A549 (cell line): ENCODE measurements at regions not wholly inside any gene's neighbourhood (a gene's known extent, or its start where the extent isn't known, plus 50 kb on each side); places are given as distances from the start of the nearest gene placed in this dataset.

Experiments
- ATAC-seq, 2 experiments: fragments of 200-7000 bp in 1 of 2; fragments of >200 bp in 1 of 2; cut with Nextera tagmentation in 1 of 2; cut with Tn5 transposase in 1 of 2; 3 replicates each; pipeline versions ENCODE4 v1.8.0 to v1.9.1; 2018 to 2020; ENCODE audit warnings: mild to moderate bottlenecking in 1 of 2, moderate library complexity in 1 of 2
- CTCF ChIA-PET: fragments of 300-600 bp; sonication (Branson Sonifier 250); formaldehyde crosslinking; extraction: SDS; loops from one replicate; lab custom pipeline; 2021; ENCODE audit warnings: antibody characterized with exemption, inconsistent platforms; lab: Yijun Ruan, JAX
- POLR2A ChIA-PET: fragments of 350-600 bp; formaldehyde crosslinking; extraction: SDS; loops from one replicate; lab custom pipeline; 2021; ENCODE audit warnings: antibody characterized with exemption, inconsistent platforms; lab: Yijun Ruan, JAX
- DNase-seq, 2 experiments: peaks; one replicate each; pipeline versions ENCODE4 v3.0.0 to v3.0.0-alpha.2; 2011 to 2016; ENCODE audit warnings: low read depth in 1 of 2, low spot score in 1 of 2
- FAIRE-seq: peaks from 2 replicates; lab custom pipeline; 2011; peaks lifted over from hg19 to GRCh38; lab: Jason Lieb, UNC
- H3K27ac ChIP-seq, 2 experiments: fragments of >200 bp; sonication (Bioruptor Twin); formaldehyde crosslinking; 3 replicates each; pipeline ENCODE4 v1.5.1; 2016 to 2017
- H3K4me1 ChIP-seq: fragments of >200 bp; sonication (Bioruptor Twin); formaldehyde crosslinking; 3 replicates; pipeline ENCODE4 v1.6.1; 2016
- H3K4me2 ChIP-seq: fragments of >200 bp; sonication (Bioruptor Twin); formaldehyde crosslinking; 3 replicates; pipeline ENCODE4 v1.6.1; 2016
- H3K4me3 ChIP-seq: fragments of >200 bp; sonication (Bioruptor Twin); formaldehyde crosslinking; 3 replicates; pipeline ENCODE4 v1.5.1; 2016
- H3K9me3 ChIP-seq: fragments of >200 bp; sonication (Bioruptor Twin); formaldehyde crosslinking; 3 replicates; pipeline ENCODE4 v1.6.1; 2016
- CBX2 ChIP-seq: fragments of 200-600 bp; sonication (generic); IDR thresholded peaks from 2 replicates; pipeline ENCODE4 v1.6.1; 2016; ENCODE audit warnings: low read depth, mild to moderate bottlenecking, borderline replicate concordance
- FOSB ChIP-seq: fragments of 250-450 bp; sonication (Bioruptor Pico); IDR thresholded peaks from 2 replicates; pipeline ENCODE4 v1.5.0; 2020; ENCODE audit warnings: mild to moderate bottlenecking, moderate library complexity
- FOSL2 ChIP-seq, 2 experiments: fragments of 450-650 bp in 1 of 2; fragments of >200 bp in 1 of 2; sonication (Bioruptor Twin) in 1 of 2; formaldehyde crosslinking; IDR thresholded peaks; 2 replicates each; pipeline versions ENCODE4 v1.5.0 to v1.6.1; 2016 to 2020; ENCODE audit warnings: mild to moderate bottlenecking in 1 of 2, moderate library complexity in 1 of 2
- HDAC2 ChIP-seq: fragments of 200-600 bp; sonication (generic); IDR thresholded peaks from 2 replicates; pipeline ENCODE4 v1.6.1; 2016
- HOXB5 ChIP-seq: fragments of 250-450 bp; sonication (Bioruptor Pico); IDR thresholded peaks from 2 replicates; pipeline ENCODE4 v1.5.0; 2020; ENCODE audit warnings: mild to moderate bottlenecking, moderate library complexity
- JUN ChIP-seq, 2 experiments: fragments of >200 bp; sonication (Bioruptor Twin); formaldehyde crosslinking; IDR thresholded peaks; 2 replicates in 1 of 2; 3 replicates in 1 of 2; pipeline ENCODE4 v1.6.1; 2016 to 2017
- KDM5A ChIP-seq: fragments of 200-600 bp; sonication (generic); IDR thresholded peaks from 2 replicates; pipeline ENCODE4 v1.6.1; 2016; ENCODE audit warnings: antibody characterized with exemption, mild to moderate bottlenecking
- MAFK ChIP-seq: fragments of 450-650 bp; IDR thresholded peaks from 2 replicates; pipeline ENCODE4 v1.6.1; 2014; ENCODE audit not compliant: partially characterized antibody
- PBX3 ChIP-seq: IDR thresholded peaks from 2 replicates; pipeline ENCODE4 v1.6.1; 2012
- POLR2A ChIP-seq: IDR thresholded peaks from 2 replicates; pipeline ENCODE4 v1.6.1; 2012; ENCODE audit warnings: mild to moderate bottlenecking, low read length
- RNF2 ChIP-seq: fragments of 200-600 bp; sonication (generic); IDR thresholded peaks from 2 replicates; pipeline ENCODE4 v1.6.1; 2016; ENCODE audit warnings: low read depth, mild to moderate bottlenecking, antibody characterized with exemption, moderate library complexity, borderline replicate concordance
- TFCP2L1 ChIP-seq: fragments of 250-450 bp; sonication (Bioruptor Pico); IDR thresholded peaks from 2 replicates; pipeline ENCODE4 v1.5.0; 2021; ENCODE audit warnings: mild to moderate bottlenecking
- TP53 ChIP-seq: fragments of 250-450 bp; sonication (Bioruptor Pico); IDR thresholded peaks from 2 replicates; pipeline ENCODE4 v1.5.0; 2021; ENCODE audit warnings: mild to moderate bottlenecking, moderate library complexity
- ZSCAN20 ChIP-seq: fragments of 250-450 bp; sonication (Bioruptor Pico); IDR thresholded peaks from 2 replicates; pipeline ENCODE4 v1.8.0; 2022; ENCODE audit warnings: mild to moderate bottlenecking, moderate library complexity
- WGBS: methylation state at CpG from one replicate; pipeline ENCODE4 v1.1.6; 2017; ENCODE audit errors: missing lambda C conversion rate; 5-methylcytosine and 5-hydroxymethylcytosine counted together
- TF ChIP-seq, protein P1 (sequence below): IDR thresholded peaks from 2 replicates; pipeline ENCODE4 v1.6.1; 2012
- TF ChIP-seq, protein P2 (sequence below): fragments of 150-350 bp; IDR thresholded peaks from 2 replicates; pipeline ENCODE4 v1.6.1; 2014; ENCODE audit warnings: low read depth, mild to moderate bottlenecking, low read length
- TF ChIP-seq, protein P3 (sequence below): fragments of 450-650 bp; IDR thresholded peaks from 2 replicates; pipeline ENCODE4 v1.6.1; 2014; ENCODE audit warnings: antibody characterized with exemption
- TF ChIP-seq, protein P4 (sequence below): fragments of >200 bp; sonication (Bioruptor Twin); formaldehyde crosslinking; IDR thresholded peaks from 3 replicates; pipeline ENCODE4 v1.5.1; 2016
- TF ChIP-seq, protein P5 (sequence below): fragments of 250-450 bp; sonication (Bioruptor Pico); IDR thresholded peaks from 2 replicates; pipeline ENCODE4 v1.5.0; 2020; ENCODE audit warnings: low read depth, mild to moderate bottlenecking, moderate library complexity

DNA sequence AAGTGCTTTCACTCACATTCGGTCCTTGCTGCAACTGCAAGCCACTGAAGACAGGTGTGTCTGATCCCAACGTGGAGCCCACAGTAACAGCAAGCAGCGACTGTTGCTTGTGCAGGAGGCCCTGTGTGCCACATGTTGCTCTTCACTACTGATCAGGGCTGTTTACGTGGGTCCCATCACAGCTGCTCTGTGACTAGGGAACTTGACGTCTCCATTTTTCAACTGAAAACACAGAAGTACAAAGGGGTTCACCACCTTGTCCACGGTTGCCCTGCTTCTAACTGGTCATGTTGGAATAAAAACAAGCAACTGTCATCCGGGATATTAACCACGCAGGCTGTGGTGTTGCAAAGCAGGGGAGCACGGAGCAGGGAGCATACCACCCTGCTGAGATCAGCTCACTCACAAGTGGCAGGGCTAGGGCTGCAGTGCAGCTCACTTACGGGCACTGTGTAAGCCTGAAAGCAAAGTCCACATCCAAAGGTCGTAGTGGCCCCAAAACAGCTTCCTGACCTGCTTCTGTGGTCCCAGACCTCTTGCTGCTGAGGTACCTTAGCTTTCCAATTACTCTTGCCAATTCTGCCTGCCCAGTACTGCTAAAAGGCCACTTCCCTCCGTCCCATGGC, 105.8 kb upstream of the DUSP22 start:
- Histone ChIP-seq H3K4me1 (no peaks in the 10 kb centered on the region), H3K4me3 (no peak overlapping the region), H3K4me2 (no peak overlapping the region), H3K27ac (no peak overlapping the region), H3K9me3 (no peaks in the 10 kb centered on the region)
- TF ChIP-seq MAFK (no peak), FOSB (no peak)
- CTCF ChIA-PET, result no interaction called here
- FAIRE-seq, result no peak
- POLR2A ChIA-PET, result no interaction called here
- no peak for ATAC-seq
- no peak for DNase-seq
- WGBS, result 34% methylated on average over 11 of the region's 12 CpGs

DNA sequence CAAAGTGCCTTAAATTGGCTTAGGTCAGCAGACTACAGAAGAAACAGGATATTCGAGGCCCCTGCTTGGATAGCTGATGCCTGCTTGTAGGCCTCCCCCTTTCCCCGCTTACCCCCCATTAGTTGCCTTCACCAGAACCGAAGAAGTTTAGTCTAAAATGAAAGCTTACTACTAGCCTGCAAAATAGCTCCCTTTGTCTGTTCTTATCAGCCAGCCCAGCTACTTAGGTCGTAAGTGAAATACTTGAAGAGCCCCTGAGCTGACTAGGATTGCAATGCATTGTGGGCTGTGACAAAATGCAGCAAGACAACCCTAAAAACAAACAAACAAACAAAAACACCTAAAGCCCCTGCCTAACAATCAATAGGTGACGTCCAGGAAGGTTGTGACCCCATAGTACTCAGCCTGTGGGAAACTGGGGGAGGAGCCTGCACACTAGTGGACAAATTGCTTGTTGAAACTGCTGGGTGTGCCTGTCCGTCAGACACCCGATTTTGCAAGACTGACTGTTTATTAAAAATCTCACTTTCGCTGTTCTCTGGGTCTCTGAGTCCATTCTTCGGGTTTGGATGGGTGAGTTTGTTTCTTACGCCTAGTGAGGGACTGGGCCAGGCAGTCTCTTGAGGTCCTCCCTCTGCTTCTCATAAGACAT, 105.0 kb upstream of the DUSP22 start:
- DNase-seq (no peak), FAIRE-seq (no peak), ATAC-seq (no peak)
- ChIA-PET POLR2A (no interaction called here), CTCF (interaction anchor here (0.9 to 3.5 kb wide), 4 partner anchors 30 to 405 kb away, joined by 3 to 13 read pairs (median 6); no protein-coding TSS in a partner anchor)
- Histone ChIP-seq H3K4me1 (no peaks in the 10 kb centered on the region), H3K9me3 (no peaks in the 10 kb centered on the region), H3K4me2 (no peak overlapping the region), H3K27ac (no peak overlapping the region), H3K4me3 (no peak overlapping the region)
- TF ChIP-seq, protein P1, sequence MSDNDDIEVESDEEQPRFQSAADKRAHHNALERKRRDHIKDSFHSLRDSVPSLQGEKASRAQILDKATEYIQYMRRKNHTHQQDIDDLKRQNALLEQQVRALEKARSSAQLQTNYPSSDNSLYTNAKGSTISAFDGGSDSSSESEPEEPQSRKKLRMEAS, result no peak
- TF ChIP-seq TP53 (CRISPR knock-in tag) (no peak), FOSL2 (IDR thresholded peaks at IDR 0.05) (no peak), FOSL2 (CRISPR knock-in tag; IDR thresholded peaks at IDR 0.05) (no peak), ZSCAN20 (CRISPR knock-in tag) (no peak), HOXB5 (no peak), TFCP2L1 (CRISPR knock-in tag) (no peak), KDM5A (no peak), CBX2 (no peak), POLR2A (no peak), JUN (IDR thresholded peaks at IDR 0.05) (no peak), HDAC2 (no peak), RNF2 (no peak), PBX3 (no peak)
- TF ChIP-seq, protein P2, sequence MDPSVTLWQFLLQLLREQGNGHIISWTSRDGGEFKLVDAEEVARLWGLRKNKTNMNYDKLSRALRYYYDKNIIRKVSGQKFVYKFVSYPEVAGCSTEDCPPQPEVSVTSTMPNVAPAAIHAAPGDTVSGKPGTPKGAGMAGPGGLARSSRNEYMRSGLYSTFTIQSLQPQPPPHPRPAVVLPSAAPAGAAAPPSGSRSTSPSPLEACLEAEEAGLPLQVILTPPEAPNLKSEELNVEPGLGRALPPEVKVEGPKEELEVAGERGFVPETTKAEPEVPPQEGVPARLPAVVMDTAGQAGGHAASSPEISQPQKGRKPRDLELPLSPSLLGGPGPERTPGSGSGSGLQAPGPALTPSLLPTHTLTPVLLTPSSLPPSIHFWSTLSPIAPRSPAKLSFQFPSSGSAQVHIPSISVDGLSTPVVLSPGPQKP, result no peak
- TF ChIP-seq, protein P3, sequence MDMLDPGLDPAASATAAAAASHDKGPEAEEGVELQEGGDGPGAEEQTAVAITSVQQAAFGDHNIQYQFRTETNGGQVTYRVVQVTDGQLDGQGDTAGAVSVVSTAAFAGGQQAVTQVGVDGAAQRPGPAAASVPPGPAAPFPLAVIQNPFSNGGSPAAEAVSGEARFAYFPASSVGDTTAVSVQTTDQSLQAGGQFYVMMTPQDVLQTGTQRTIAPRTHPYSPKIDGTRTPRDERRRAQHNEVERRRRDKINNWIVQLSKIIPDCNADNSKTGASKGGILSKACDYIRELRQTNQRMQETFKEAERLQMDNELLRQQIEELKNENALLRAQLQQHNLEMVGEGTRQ, result no peak
- TF ChIP-seq, protein P4, sequence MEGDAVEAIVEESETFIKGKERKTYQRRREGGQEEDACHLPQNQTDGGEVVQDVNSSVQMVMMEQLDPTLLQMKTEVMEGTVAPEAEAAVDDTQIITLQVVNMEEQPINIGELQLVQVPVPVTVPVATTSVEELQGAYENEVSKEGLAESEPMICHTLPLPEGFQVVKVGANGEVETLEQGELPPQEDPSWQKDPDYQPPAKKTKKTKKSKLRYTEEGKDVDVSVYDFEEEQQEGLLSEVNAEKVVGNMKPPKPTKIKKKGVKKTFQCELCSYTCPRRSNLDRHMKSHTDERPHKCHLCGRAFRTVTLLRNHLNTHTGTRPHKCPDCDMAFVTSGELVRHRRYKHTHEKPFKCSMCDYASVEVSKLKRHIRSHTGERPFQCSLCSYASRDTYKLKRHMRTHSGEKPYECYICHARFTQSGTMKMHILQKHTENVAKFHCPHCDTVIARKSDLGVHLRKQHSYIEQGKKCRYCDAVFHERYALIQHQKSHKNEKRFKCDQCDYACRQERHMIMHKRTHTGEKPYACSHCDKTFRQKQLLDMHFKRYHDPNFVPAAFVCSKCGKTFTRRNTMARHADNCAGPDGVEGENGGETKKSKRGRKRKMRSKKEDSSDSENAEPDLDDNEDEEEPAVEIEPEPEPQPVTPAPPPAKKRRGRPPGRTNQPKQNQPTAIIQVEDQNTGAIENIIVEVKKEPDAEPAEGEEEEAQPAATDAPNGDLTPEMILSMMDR, result no peak
- TF ChIP-seq, protein P5, sequence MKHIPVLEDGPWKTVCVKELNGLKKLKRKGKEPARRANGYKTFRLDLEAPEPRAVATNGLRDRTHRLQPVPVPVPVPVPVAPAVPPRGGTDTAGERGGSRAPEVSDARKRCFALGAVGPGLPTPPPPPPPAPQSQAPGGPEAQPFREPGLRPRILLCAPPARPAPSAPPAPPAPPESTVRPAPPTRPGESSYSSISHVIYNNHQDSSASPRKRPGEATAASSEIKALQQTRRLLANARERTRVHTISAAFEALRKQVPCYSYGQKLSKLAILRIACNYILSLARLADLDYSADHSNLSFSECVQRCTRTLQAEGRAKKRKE (CRISPR knock-in tag), result no peak
- WGBS, result 43% methylated on average over 10 of the region's 10 CpGs
